TTC549 (cell line): ENCODE measurements at regions not wholly inside any gene's neighbourhood (a gene's known extent, or its start where the extent isn't known, plus 50 kb on each side); places are given as distances from the start of the nearest gene placed in this dataset.

Experiments
- FAIRE-seq: peaks from 2 replicates; lab custom pipeline; 2012; peaks lifted over from hg19 to GRCh38; lab: Jason Lieb, UNC

DNA sequence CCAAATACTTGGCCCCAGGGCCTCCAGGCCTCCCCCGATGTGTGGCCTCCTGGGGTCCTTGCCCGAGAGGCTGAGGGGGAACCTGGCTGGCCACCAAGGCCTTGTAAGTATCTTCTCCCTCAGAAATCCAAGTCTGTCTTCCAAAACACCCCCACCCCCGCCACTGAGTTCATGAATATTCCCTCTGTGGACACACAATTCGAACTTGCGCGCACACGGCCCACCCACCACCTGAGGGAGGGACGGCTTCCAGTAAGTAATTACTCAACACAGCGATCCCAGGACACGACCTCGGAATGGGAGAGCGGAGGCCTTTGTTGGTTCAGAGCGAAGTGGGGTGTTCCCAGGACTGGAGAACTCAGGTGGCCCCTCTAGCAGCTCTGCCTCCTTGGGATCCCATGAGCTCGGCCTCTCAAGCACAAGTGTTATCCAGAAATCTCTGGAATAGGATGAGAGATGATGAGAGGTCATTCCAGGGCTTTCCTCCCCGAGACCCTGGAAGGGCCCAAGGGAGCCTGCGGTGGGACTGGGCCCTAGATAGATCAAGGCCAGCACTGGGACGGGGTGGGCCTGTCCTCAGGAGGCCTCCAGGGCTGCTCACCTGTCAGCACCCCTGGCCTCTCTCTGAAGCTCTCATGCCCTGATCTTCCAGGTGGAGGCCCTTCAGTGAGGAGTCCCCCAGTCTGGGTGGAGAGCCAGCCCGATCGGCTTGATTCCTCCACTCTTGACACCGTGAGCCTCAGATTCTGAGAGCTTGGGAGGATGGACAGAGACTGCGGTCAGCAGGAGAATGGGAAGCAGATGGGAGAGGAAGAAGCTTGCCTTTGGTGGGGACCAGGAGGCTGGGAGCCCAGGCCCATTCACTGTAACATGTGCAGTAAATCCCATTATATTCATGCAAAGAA, 219.0 kb upstream of the RTL1 start:
- no peak for FAIRE-seq

DNA sequence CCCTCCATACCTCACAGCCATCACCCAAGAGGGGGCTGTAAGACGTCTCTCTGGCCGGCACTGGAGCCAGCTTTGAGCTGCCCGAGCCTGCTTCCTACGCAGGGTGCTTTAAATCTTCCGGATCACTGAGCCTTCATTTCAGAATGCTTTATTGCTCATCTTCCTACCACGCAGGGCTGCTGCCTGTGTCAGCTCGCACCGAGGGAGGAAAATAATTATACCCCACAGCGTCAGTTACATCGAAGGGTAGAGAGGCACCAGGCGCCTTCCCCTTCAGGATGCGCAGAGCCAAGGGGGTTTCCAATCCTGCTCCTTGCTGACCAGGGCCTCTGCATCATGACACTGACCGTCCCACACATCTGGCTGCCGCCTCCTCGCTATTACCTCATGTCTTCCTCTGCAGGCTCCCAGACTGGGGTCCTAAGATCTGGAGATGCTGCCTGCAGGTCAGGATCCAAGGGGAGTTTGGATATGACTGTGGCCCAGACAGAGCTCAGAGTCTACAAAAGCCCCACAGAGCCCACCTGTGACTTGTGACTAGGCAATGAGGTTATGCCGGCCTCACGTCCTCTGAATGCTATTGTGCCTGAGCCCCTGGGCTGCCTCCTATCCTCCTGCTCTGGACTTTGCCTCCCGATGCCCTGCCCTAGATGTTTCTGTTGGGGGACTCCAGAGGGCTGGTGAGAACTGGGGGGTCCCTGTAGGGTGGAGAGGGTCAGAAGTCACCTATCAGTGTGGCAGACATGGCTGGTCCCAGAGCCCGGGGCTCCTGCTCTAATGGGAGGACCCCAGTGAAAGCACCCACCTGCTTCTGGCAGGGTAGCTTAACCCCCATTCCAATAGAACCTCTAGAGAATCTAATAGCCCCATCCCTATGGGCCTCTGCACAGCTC, 220.3 kb upstream of the RTL1 start:
- no peak for FAIRE-seq

DNA sequence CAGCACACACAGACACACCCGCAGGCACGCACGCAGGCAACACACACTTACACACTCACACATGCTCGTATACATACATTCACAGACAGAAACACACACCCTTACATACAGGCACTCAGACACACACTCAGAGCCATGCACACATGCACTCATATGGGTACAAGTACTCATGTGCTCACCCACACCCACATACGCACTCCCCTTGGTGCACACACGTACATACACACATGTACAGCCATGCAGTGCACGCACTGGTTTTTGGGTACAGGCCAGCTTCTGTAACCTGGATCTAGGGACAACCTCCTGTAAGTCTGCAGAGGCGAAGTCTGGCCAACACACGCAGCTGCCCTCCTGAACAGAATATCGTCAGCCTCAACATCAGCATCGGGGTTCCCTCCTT, 221.3 kb upstream of the RTL1 start:
- FAIRE-seq = no peak

DNA sequence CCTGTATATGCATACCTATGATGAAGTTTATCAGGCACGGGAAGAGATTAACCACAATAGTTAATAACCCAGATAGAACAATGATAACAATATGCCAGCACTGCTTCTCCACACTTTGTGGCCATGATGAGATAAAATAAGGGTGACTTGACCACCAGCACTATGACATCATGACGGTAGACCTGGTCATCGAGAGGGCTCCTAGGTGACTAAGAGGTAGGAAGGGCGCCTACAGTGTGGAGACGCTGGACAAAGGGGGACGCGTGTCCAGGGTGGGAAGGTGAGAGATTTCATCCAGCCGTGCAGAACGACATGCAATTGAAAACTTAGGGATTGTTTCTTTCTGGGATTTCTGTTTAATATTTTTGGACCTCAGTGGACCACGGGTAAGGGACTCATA, 221.8 kb upstream of the RTL1 start:
- FAIRE-seq = no peak

DNA sequence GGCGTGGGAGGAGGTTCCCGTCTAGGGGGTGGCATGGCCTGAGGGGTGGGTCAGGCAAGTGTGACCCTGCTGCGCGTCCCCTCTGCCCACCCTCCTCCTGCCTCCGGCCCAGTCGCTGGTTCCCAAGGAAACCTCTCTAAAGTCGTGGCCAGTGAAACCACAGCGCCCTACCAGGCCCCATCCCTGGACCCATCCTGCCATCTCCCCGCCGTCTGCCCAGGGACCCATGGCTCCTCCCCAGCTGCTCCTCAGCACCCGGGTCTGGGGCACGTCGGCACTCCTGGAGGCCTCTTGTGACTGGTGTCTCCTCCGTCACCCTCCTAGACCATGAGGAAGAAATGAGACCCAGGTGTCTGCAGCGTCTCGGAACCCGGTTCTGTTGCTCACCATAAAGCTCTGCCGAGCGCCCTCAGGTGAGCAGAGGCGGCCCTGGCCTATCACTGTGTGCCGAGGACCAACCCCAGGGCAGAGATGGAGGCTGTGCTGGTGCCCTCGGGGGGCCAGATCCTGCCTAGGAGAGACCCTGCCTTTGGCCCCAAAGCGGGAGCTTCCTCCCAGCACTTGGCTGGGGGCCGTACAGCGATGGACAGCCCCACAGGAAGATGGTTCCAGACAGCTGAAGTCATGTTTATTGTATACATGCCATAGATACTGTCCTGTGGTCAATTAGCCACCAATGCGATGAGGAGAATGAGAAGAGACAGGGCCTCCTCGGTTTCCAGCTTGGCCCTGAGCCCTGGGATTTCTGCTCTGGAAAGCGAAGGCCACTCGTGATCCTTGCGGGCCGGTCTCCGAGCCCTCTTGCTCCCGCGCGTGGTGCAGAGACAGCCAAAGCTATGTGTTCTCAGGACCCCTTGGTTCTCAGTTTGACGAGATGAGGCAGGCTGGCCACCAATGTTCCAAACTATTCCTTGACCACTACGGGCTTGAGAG, 222.5 kb upstream of the RTL1 start:
- no peak for FAIRE-seq

DNA sequence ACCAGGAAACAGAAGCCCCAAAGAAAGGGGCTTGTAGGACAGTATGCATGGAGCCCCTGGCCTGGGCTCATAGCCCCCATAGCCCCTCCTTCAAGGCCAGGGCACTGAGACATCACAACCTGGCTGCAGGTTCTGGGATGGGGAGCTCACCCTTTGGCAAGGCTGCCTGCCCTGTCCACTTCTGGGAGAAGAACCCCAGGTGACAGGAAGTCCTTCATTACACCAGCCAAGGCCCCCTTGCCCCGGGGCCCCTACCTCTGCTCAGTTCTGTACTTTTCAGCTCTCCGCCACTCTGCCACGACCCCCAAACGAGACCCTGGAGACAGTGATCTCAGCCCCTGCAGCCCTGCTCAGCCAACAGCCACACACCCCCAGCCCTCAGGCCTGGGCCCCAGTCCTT, 223.2 kb upstream of the RTL1 start:
- FAIRE-seq = no peak

DNA sequence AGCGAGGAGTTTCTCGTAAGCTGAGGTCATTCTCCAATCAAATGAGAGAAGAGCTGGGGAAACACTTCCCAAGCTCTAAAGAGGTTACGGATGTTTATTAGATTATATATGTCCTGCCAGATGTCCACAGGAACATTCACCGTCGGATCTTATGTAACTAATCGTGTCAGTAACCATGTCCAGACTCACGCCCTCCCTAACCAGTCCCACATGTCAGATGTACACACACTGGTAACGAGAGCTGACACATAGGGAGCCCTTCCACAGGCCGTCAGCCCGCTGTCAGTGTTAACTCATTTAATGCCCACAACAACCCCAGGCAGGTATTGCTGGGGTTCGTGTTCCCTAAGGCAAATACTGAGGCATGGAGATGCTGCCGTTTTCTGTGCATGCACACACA, 223.7 kb upstream of the RTL1 start:
- FAIRE-seq = no peak

DNA sequence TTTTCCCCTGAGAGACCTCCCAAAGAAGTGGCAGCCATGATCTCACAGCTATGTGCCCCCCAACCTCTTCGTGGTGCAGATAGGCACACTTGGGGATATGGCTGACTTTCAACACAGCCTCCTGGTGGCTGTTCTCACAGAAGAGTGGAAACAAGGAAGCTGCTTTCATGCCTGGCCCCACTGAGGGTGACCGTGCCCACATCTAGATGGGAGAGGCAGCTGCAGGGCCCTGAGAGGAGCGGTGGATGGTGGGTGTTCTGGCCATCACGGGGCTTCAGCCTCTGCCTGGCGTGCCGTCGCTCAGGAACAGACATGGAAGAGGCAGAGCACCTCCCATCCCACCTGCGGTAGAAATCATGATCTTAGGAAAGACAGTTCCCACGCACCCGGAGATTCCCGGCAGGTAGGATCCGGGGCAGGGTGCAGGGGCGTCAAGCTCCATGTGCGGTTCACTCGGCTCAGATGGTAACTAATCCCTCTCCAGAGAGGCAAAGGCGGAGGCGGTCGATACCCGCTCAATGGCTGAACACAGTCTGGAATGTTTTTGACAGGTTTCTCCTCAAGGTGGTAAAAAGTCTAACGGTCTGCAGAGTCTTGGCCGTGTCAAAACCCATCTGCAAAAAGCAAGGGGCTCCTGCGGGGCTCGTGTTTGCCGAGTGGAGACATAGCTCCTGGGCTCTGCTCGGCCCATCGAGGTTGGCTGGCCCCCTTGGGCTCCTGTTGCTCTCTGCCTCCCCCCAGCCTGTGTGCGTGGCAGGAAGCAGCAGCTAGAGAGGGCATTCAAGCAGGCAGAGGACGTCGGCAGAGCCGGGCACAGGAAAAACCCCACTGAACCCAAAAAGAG, 225.2 kb upstream of the RTL1 start:
- FAIRE-seq = no peak

DNA sequence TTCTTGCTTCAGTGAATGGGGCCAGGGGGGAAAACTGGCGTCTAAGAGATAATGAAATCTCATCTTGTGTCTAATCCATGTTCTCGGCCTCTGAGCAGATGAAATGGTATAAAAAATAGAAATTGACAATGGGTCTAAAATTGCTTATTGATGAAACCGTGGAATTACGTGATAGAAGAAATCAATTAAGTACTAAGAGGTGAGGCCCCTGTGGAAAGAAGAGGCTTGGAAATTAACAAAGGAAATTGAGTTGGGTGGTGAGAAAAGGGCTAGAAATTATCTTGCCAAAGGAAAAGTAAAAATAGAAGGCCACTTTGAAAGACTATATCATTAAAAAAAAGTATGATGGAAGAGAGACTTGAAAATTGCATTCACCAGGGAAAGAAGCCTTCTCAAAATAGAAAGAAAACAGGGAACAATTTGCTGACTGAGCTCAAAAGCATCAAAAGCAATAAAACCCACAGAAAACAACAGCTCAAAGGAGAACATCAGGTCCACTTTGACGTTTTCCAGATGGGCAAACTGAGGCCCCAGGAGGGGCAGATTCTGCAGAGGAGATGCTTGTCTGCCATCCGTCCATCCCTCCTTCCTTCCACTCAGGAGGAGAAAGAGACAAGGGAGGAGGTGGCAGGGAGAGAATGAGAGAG, 226.1 kb upstream of the RTL1 start:
- FAIRE-seq = no peak

DNA sequence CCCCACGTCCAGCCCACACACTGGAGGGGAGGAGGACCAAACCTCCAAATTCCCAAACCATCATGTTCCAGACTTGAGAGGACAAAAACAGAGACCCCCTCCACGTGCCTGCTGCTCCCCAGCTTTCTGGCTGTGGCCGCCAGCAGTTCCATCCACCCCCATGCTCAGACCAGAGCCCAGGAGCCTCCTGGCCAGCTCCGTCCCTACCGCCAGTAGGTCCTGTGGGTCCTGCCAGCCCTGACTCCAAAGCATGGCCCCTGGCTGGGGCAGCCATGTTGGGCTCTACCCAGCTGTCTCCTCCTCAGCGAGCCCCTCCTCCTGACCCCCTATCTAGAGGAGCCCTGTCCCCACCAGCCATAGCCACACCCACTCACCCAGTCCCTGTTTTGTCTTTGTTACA, 227.3 kb upstream of the RTL1 start:
- FAIRE-seq = no peak

DNA sequence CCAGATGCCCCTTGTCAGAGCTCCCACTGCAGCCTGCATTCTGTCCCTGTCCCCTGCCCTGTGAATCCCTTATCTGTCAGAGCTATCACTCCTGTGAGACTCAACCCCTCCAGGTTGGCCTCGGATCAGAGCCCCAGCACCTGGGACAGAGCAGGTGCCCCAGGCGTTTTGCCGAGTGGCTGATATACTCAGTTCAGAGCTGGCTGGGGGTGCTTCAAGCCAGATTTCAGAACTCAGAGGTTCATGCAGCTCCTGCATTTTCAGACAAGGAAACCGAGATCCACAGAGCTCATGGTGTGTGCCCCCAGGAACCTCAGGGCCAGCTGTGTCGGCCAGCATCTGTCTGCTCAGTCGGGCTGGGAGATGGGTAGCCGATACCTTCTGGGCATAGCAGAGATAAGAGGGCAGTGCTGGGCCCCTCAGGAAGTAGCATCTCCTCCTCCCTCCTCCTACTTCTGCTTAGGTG, 228.0 kb upstream of the RTL1 start:
- no peak for FAIRE-seq

DNA sequence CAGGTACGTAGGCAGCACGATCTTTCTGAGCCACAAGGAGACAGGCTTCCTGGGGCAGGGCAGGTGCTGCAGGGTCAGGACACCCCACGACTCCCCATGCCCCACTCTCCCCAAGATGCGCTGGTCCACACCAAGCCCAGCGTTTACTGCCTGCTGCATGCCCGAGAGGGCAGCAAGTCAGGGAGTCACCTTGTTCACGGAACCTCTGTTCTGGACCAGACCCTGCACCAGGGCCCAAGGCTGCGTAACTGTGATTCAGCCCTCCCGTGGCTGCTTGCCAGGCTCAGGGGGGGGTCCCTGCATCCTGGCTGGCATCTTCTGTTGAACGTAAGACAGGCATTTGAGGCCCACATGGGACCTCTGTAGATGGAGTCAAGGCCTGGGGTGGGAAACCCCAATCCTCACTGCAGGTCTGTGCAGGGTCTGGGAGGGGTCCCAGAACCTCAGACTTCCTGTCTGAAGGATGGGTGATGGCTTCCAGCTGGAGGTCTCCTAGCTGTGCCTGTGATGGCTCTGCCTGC, 228.6 kb upstream of the RTL1 start:
- no peak for FAIRE-seq

DNA sequence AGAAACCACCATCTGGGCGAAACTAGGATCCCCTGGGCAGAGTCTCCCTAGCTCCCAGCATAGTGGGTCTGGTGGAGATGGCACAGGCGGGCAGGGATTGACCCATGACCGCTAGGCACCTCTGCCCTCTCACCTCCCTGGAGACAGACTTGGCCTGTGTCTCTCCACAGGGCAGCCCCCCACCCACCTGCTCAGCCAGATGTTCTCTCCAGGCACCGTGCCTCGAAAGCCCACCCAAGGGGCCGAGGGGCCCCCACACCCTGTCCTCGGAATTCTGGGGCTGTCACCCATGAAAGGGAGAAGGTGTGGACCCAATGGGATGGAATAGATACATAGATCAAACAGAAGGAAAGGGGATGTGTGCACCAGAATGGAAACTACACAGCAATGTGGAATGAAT, 229.1 kb upstream of the RTL1 start:
- FAIRE-seq = no peak

DNA sequence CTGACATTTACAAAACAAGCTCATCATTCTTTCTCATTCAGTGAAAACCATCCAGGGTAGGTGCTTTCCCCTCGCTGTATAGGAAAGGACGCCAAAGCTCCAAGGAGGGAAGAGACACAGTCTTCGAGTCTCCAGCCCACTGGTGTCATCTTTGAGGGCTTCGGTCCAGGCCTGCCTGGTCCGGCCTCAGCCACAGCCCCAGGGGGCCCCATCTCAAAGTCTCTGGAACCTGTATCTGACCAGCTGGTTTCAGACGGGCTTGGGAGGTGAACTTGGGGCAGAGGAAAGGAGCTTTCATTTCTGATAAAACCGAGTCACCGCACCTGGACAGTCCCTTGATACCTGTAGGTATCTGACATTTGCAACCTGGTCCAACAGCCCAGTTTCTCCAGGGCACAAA, 229.5 kb upstream of the RTL1 start:
- no peak for FAIRE-seq

DNA sequence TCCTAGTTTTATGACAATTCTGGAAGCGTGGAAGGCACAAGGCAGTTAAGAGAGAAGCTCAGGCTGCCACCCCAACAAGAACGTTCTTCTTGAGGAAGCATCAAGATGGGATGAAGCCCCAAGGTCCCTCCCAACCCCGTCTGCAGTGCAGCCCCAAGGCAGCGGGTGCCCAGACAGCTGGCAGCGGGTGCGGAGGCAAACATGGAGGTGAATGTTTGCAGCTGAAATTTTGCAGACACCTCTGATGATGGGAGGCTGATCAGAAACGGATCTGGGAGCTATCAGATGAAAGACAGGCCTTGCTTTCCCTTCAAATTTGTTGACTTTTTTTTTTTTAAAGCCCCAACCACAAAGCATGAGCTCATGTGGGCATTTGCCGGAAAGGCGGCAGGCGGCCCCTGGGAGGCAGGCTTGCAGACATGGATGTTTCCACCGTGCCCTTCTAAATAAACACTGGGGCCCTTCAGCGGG, 230.7 kb upstream of the RTL1 start:
- FAIRE-seq = no peak

DNA sequence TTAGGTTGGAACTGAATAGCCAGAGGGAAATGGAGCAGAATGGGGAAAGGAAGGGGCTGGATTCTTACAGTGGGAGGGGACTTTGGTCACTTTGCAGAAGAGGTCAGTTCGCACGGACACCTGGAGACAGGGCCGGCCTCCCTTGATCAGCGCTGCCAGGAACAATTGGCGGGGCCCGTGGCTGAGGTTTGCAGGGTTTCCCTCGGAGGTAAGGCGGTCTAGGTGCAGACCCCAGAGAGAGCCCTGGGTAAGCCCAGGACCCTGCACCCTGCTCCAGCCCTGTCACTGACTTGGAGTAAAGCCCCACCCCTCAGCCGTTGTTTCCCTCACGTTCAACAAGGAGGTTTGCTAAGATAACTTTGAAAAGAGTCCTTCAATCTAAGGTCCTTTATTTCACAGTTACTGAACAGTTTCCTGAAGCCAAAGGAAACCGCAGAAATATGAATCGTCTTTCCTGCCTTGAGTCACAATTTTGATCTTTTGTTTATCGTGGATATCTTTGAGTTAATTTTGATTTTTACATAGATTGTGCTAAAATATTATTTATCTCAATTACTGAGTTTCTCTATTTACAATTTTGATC, 231.4 kb upstream of the RTL1 start:
- FAIRE-seq = no peak

DNA sequence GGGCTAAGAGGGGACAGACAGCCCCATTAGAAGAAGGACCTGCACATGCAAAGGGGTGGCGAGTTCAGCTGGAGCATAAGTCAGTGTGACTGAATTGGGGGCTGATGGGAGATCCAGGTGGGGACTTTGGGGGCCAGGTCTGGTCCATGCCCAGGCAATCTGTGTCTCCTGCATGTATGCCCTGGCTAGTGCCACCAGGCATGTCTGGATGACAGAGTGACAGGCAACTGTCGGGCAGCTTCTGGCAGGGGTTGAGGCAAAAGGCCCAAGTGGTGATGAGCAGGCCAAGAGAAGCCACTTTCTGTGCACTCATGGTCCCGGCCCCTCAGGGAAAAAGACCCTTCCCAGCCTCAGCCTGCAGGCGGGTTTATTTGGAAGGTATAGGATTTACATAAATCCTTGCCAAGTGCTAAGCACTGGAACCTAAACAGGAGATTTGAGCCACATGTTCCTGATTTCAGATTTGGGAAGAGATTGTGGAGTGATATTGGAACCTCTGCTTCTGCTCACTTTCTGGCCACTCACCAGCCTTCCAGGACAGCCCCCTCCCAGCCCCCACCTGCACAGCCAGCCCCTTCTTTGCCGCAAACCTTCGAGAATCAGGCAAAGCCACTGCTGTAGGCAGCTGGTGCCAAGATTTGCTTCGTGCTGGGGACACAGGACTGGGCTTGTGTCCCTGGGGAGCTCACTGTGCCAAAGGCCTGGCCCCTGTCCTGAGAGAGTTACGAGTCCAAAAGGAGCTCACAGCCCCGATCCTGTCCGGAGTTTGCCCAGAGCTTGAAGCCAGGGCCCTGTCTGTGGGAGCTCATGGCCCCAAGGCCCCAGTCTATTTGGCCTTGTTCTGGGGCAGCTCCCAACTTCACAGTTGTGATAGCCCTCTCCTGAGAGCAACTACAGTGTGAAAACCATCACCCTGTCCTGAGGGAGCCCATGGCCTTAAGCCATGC, 232.5 kb upstream of the RTL1 start:
- FAIRE-seq = no peak

DNA sequence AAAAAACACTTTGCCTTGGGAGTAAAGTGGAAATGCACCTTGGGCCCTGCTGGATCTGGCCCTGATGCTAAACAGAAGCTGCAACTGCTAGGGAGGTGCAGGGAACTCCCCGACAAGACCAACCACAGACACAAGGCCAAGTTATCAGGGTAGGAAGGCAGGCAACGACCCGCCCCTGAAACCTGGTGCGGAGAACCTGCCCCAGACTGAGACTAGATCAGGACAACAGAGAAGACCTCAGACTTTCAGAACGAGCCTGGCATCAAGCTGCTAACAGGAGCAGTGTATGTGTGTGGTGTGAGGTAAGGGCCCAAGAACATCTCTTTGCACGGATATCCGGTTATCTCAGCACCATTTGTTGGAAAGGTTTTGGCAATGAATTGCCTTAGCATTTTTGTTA, 233.7 kb upstream of the RTL1 start:
- FAIRE-seq = no peak

DNA sequence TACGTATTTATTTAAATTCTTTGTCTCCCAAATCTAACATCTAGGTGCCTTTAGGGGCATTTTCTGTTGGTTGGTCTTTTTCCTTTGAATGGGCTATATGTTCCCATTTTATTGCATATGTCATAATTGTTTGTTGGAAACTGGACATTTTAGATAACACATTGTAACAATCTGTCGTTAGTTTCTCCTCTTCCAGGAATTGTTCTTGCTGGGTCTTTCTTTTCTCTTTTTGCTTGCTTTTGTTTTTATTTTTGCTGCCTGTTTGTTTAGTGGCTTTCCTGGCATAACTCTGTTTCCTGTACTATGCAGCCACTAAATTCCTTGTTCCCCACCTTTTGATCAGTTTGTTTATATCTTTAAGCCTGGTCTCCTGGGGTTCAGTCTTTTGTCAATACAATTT, 244.3 kb upstream of the RTL1 start:
- no peak for FAIRE-seq
